ENCODE measurements at regions not wholly inside any gene's neighbourhood (a gene's known extent, or its start where the extent isn't known, plus 50 kb on each side); places are given as distances from the start of the nearest gene placed in this dataset.

- DNase-seq = no peak
- Histone ChIP-seq H3K4me3 (no peak overlapping the region), H3K9me3 (no peaks in the 10 kb centered on the region), H3K4me1 (ENCODE audit: low read depth) (no peaks in the 10 kb centered on the region), H3K36me3 (ENCODE audit: low read depth) (no peaks in the 10 kb centered on the region)
- ATAC-seq = no peak
- intact Hi-C loops (cut with DNase I, micrococcal nuclease) = no loop called here
- no peak for TF ChIP-seq CTCF (IDR thresholded peaks at IDR 0.05)
Observed at GRCh38 chr5:125976421-125977000, 446.7 kb upstream of the GRAMD2B start.

GRCh38 chr5:125978015-125978414 is 445.2 kb upstream of the GRAMD2B start:
- no peak overlapping the region for H3K4me3 ChIP-seq
- DNase-seq = no peak
- no peak for TF ChIP-seq CTCF (IDR thresholded peaks at IDR 0.05)
- no peaks in the 10 kb centered on the region for H3K9me3 ChIP-seq
- H3K4me1 ChIP-seq (ENCODE audit: low read depth) = no peaks in the 10 kb centered on the region
- no peaks in the 10 kb centered on the region for H3K36me3 ChIP-seq (ENCODE audit: low read depth)
- ATAC-seq = no peak
- intact Hi-C loops (cut with DNase I, micrococcal nuclease) = no loop called here

- TF ChIP-seq CTCF (IDR thresholded peaks at IDR 0.05) = no peak
- intact Hi-C loops (cut with DNase I, micrococcal nuclease) = loop anchor here in 1 of 2 donors (10.0 kb wide), 1 partner anchor 1515 kb away; no protein-coding TSS in a partner anchor
- DNase-seq = no peak
- H3K4me3 ChIP-seq = no peak overlapping the region
- ATAC-seq = no peak
- H3K36me3 ChIP-seq (ENCODE audit: low read depth) = no peaks in the 10 kb centered on the region
- no peaks in the 10 kb centered on the region for H3K9me3 ChIP-seq
- H3K4me1 ChIP-seq (ENCODE audit: low read depth) = no peaks in the 10 kb centered on the region
Observed at GRCh38 chr5:125979636-125980035, 443.6 kb upstream of the GRAMD2B start.

GRCh38 chr5:125981016-125981415 is 442.2 kb upstream of the GRAMD2B start:
- intact Hi-C loops (cut with DNase I, micrococcal nuclease) = loop anchor here in 1 of 2 donors (10.0 kb wide), 1 partner anchor 1516 kb away; no protein-coding TSS in a partner anchor
- H3K4me3 ChIP-seq = no peak overlapping the region
- no peaks in the 10 kb centered on the region for H3K4me1 ChIP-seq (ENCODE audit: low read depth)
- H3K9me3 ChIP-seq = no peaks in the 10 kb centered on the region
- H3K36me3 ChIP-seq (ENCODE audit: low read depth) = no peaks in the 10 kb centered on the region
- no peak for ATAC-seq
- no peak for DNase-seq
- TF ChIP-seq CTCF (IDR thresholded peaks at IDR 0.05) = no peak

GRCh38 chr5:125987677-125988255 is 435.4 kb upstream of the GRAMD2B start:
- H3K4me3 ChIP-seq = no peak overlapping the region
- DNase-seq (no peak), ATAC-seq (no peak)
- intact Hi-C loops (cut with DNase I, micrococcal nuclease) = loop anchor here in 1 of 2 donors (10.0 kb wide), 1 partner anchor 1523 kb away; no protein-coding TSS in a partner anchor
- no peaks in the 10 kb centered on the region for H3K36me3 ChIP-seq (ENCODE audit: low read depth)
- no peaks in the 10 kb centered on the region for H3K4me1 ChIP-seq (ENCODE audit: low read depth)
- TF ChIP-seq CTCF (IDR thresholded peaks at IDR 0.05) = no peak
- no peaks in the 10 kb centered on the region for H3K9me3 ChIP-seq

All from mucosa of descending colon (tissue), 3 donors.